ENCODE measurements at regions not wholly inside any gene's neighbourhood (a gene's known extent, or its start where the extent isn't known, plus 50 kb on each side); places are given as distances from the start of the nearest gene placed in this dataset.

- DNase-seq: no peak
Observed at GRCh38 chr7:17242504-17242903, 55.9 kb upstream of the AHR start.

- no peak for DNase-seq
Observed at GRCh38 chr7:17244786-17245185, 53.7 kb upstream of the AHR start.

GRCh38 chr7:17247357-17247756 lies 51.1 kb upstream of the AHR start:
- DNase-seq: no peak

GRCh38 chr7:17248527-17248926 lies 49.9 kb upstream of the AHR start:
- no peak for DNase-seq
